Epithelial cell of esophagus (primary cell): ENCODE measurements at regions not wholly inside any gene's neighbourhood (a gene's known extent, or its start where the extent isn't known, plus 50 kb on each side); places are given as distances from the start of the nearest gene placed in this dataset.

ENCODE experiments used
- DNase-seq: peaks from one replicate; pipeline ENCODE4 v3.0.0; 2010; ENCODE audit warnings: low read depth
- H3K4me3 ChIP-seq: 2 replicates; pipeline ENCODE4 v1.5.1; 2011; ENCODE audit warnings: mild to moderate bottlenecking, low read length, control low read depth
- TF ChIP-seq, protein P1 (sequence below): IDR thresholded peaks from 2 replicates; pipeline ENCODE4 v1.5.1; 2011; ENCODE audit warnings: low read depth, mild to moderate bottlenecking, low read length, control low read depth, inconsistent platforms; ENCODE audit not compliant: insufficient read depth; ENCODE audit errors: missing control alignments

DNA sequence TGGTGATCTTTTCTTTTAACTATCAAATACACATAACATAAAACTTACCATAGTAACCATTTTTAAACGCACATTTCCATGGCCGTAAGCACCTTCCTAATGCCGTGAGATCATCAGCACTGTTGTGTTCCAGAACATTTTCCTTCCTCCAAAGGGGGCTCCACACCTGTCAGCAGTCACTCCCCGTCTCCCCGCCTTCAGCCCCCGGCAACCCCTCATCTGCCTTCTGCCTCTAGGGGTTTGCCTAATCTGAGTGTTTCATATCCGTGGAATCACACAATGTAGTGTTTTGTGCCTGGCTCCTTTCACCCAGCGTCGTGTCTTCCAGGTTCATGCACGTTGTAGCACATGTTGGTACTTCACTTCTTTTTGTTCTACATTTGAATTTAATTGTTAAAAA is 350.1 kb upstream of the TNRC6C start:
- TF ChIP-seq, protein P1, sequence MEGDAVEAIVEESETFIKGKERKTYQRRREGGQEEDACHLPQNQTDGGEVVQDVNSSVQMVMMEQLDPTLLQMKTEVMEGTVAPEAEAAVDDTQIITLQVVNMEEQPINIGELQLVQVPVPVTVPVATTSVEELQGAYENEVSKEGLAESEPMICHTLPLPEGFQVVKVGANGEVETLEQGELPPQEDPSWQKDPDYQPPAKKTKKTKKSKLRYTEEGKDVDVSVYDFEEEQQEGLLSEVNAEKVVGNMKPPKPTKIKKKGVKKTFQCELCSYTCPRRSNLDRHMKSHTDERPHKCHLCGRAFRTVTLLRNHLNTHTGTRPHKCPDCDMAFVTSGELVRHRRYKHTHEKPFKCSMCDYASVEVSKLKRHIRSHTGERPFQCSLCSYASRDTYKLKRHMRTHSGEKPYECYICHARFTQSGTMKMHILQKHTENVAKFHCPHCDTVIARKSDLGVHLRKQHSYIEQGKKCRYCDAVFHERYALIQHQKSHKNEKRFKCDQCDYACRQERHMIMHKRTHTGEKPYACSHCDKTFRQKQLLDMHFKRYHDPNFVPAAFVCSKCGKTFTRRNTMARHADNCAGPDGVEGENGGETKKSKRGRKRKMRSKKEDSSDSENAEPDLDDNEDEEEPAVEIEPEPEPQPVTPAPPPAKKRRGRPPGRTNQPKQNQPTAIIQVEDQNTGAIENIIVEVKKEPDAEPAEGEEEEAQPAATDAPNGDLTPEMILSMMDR = no peak

DNA sequence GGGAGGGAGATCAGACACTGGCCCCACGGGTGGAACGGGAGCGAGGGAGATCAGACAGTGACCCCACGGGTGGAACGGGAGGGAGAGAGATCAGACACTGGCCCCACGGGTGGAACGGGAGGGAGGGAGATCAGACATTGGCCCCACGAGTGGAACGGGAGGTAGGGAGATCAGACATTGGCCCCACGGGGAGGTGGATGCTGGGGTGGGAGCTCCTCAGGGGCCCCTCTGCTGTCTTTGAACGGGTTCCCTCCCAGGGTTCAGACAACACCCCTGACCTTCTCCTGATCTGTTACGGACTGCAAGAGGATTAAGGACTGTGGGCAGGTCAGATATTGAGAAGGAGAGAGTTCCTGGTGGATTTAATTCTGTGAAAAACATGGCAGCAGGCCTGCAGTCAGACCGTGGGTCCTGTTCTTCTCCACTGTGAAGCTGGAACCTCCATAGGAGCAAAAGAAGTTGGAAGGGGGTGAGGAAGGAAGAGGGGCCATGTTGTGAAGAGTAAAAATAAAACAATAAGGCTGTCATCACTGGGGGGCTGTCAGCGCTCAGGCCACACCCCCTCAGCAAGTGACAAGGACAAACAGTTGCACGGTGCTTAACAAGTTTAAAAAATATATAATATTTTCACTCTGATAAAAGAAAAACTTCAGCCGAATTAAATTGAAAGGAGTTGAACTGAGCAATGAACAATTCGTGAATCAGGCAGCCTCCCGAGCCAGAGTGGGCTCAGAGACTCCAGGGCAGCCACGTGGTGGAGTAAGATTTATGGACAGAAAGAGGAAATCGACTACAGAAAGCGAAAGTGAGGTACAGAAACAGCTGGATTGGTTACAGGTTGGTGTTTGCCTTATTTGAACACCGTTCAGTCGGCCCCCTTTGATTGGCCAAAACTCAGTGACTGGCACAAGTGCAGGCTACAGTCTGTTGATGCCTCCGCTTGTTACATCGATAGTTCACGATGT is 348.7 kb upstream of the TNRC6C start:
- no peak for DNase-seq
- H3K4me3 ChIP-seq = no peak overlapping the region
- TF ChIP-seq, protein P1 = no peak

More for the DNA sequence above, 350.1 kb upstream of the TNRC6C start:
- H3K4me3 ChIP-seq = no peak overlapping the region
- DNase-seq = no peak

DNA sequence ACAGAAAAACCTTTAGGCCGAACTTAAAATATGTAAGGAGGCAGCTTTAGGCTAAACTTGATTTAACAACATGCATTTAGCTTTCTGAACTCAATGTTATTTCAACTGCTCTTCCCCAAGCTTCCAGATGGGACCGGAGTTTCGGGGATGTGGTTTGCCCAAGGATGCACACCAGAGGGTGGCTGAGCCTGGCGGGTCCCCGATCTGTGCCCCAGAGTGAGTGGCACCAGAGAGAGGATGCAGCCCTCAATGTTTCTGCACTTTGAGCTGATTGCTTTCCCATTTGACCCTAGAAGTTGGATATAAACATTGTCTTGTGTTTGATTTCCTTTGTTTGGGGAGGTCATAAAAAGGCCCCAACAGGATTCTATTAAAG is 348.0 kb upstream of the TNRC6C start:
- no peak for DNase-seq
- no peak overlapping the region for H3K4me3 ChIP-seq
- TF ChIP-seq, protein P1 = no peak

DNA sequence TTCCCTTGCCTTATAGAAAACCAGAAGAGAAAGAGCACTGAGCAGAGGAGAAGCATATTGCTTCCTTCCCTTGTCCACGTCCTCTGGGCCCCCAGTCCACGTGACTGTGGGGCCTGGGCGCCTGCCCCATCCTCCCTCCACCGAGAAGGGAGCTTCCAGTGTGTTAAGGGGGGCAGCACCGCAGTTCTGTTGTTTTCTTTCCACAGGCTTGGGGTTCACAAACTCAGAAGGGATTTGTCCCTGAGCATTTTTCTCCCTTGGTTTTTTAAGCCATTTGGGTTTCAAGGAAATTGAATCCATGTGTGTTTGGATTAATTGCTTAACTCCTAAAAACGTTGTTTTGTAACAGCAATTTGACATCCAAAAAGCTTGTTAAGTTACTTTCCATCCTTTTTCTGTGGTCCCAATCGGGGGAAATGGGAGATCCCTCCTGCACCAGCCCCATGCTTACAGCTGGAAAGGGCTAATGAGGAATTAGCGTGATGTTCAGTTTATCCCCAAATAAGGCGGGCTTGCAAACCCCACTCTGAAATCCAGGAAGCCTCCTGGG is 347.5 kb upstream of the TNRC6C start:
- TF ChIP-seq, protein P1 = no peak
- DNase-seq = no peak
- H3K4me3 ChIP-seq = no peak overlapping the region

DNA sequence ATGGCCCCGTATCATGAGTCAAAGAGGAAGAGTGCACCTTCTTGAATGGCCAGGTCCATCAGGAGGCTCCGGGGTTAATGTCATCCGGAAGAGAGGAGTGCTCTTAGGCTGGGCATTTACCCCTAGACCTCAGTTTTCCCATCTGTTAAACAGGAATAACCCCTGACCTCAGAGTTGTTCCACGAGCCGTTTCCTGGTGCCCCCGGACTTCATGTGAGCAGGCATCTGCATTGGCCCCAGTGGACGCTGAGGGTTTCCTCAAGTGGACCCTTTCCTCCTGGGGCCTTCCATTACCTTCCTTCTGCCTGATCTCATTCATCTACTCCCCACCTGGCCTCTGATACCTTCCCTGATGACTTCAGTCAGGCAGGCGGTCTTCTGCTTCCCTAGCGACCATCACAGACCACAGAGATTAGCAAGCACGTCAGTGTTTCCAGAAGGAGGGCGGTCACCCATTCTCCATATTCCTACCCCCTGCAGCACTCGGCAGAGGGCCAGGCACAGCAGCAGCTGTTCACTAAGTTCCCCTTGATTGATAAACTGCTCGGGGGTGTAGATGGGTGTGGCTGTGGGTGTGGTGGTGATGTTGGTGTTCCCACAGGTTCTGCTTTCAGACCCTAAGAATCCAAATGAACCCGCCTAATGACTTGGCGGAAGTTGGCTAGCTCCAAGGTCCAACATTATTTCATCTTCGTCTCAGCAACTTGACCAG is 346.6 kb upstream of the TNRC6C start:
- no peak for DNase-seq
- TF ChIP-seq, protein P1 = no peak
- H3K4me3 ChIP-seq = no peak overlapping the region

DNA sequence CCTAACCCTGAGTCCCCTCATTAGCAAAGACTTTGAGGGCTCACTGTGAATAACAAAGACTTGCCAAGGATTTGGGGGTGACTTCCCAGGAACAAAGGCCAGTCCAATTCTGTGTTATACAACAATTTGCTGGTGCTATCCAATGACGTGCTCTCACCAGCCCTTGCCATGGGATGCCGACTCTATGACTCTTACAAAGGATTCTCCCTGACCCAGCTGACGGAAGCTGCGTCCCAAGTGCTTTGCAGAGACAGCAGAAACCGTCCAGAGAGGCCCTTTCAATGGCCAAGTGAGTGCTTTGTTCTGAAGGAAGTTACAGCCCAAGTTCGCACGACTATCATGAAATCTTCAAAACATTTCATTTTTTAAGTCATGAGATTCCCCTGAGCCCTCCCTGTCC is 345.3 kb upstream of the TNRC6C start:
- no peak for DNase-seq
- TF ChIP-seq, protein P1 = no peak
- H3K4me3 ChIP-seq = no peak overlapping the region
